Psoas muscle (tissue), 7 donors: ENCODE measurements at regions not wholly inside any gene's neighbourhood (a gene's known extent, or its start where the extent isn't known, plus 50 kb on each side); places are given as distances from the start of the nearest gene placed in this dataset.

ENCODE experiments used
- ATAC-seq, 4 donors: fragments of 200-7000 bp; cut with Tn5 transposase; one replicate each; pipeline ENCODE4 v1.9.1; 2020; ENCODE audit warnings: moderate library complexity in 3 of 4, mild to moderate bottlenecking in 2 of 4
- DNase-seq, 2 donors: peaks; one replicate each; pipeline ENCODE4 v3.0.0-alpha.2; 2020
- H3K27ac ChIP-seq: fragments of 200-600 bp; one replicate; pipeline ENCODE4 v1.8.0; 2022
- H3K27me3 ChIP-seq, 3 donors: fragments of 200-600 bp in 1 of 3; one replicate each; pipeline versions ENCODE4 v1.6.1 to v1.8.0; 2013 to 2022; ENCODE audit warnings: low read length in 2 of 3, mild to moderate bottlenecking in 2 of 3, moderate library complexity in 1 of 3; ENCODE audit not compliant: insufficient read depth in 3 of 3
- H3K36me3 ChIP-seq, 2 donors: fragments of 200-600 bp in 1 of 2; one replicate each; pipeline versions ENCODE4 v1.6.1 to v1.8.0; 2013 to 2022; ENCODE audit warnings: low read depth in 1 of 2, mild to moderate bottlenecking in 1 of 2, moderate library complexity in 1 of 2; ENCODE audit not compliant: insufficient read depth in 1 of 2
- H3K4me1 ChIP-seq: fragments of 200-600 bp; one replicate; pipeline ENCODE4 v1.8.0; 2022
- H3K4me3 ChIP-seq: fragments of 200-600 bp; one replicate; pipeline ENCODE4 v1.8.0; 2022; ENCODE audit warnings: mild to moderate bottlenecking
- H3K9me3 ChIP-seq: fragments of 200-600 bp; one replicate; pipeline ENCODE4 v1.8.0; 2022
- WGBS, 3 donors: extraction: QIAGEN DNeasy Blood & Tissue Kit; methylation state at CpG; one replicate each; pipeline versions ENCODE4 v1.1.6 to v1.1.7; 2013; 5-methylcytosine and 5-hydroxymethylcytosine counted together
- intact Hi-C, 2 donors: fragments of 100-400 bp; cut with DNase I; formaldehyde crosslinking; loops; one replicate each; pipeline versions ENCODE4 v1.11.0 to v1.14.2; 2022
- TF ChIP-seq, protein P1 (sequence below): fragments of 200-600 bp; IDR thresholded peaks from one replicate; pipeline ENCODE4 v1.8.0; 2022; ENCODE audit warnings: antibody characterized with exemption
- donor health status: healthy with polysubstance abuse.
- donor health status: DM: no; HTN: no; CAD: no; lungs with moderate emphysema.
- donor health status: Bipolar disorder and iron deficiency.
- donor health status: healthy.
- donor health status: DM: yes; HTN: yes; CAD: no.
- donor health status: DM: no; HTN: no; CAD: no.
- donor health status: DM: yes; HTN: yes; CAD: no.

DNA sequence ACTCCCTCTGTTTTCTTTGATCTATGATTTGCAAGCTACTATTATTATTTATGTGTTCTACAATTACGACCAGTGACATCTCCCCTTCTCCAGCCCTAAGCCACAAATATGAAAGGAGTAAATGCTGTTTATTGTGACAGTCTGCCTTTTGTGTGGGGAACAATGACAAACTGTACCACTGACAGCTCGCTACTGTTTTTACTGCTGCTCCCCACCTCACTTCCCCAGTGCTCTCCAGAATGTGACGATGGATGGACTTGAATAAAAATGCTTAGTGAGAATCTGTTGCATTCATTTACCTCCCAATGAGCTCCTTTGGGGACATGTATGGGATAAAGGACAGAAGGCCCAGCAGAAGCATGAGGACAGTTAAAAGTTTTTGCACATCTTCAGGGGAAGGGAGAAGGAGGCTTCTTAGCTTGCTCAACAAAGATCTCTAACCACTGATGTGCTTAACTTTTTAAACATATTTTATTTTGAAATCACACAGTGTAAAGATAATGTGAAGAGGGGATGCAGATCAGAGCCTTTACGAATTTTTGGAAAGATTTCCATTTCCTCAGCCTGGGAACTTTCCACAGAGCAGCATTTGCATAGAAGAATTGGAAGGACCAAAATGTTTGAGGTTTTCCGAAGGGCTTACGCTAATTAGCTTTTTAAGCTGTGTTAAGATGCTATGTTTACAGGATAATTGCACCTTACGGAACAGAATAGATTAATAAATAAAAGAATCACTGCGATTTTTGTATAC, 485.1 kb upstream of the TENM3 start:
- no peaks in the 10 kb centered on the region for H3K27me3 ChIP-seq
- TF ChIP-seq, protein P1, sequence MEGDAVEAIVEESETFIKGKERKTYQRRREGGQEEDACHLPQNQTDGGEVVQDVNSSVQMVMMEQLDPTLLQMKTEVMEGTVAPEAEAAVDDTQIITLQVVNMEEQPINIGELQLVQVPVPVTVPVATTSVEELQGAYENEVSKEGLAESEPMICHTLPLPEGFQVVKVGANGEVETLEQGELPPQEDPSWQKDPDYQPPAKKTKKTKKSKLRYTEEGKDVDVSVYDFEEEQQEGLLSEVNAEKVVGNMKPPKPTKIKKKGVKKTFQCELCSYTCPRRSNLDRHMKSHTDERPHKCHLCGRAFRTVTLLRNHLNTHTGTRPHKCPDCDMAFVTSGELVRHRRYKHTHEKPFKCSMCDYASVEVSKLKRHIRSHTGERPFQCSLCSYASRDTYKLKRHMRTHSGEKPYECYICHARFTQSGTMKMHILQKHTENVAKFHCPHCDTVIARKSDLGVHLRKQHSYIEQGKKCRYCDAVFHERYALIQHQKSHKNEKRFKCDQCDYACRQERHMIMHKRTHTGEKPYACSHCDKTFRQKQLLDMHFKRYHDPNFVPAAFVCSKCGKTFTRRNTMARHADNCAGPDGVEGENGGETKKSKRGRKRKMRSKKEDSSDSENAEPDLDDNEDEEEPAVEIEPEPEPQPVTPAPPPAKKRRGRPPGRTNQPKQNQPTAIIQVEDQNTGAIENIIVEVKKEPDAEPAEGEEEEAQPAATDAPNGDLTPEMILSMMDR, result no peak
- intact Hi-C loops, result no loop called here
- 61 to 68% (median 66%) methylated on average over 8 of the region's 8 CpGs for WGBS, 3 donors
- DNase-seq, result no peak
- H3K27ac ChIP-seq, result no peak overlapping the region
- ATAC-seq, result no peak
- H3K4me1 ChIP-seq, result no peaks in the 10 kb centered on the region
- no peaks in the 10 kb centered on the region for H3K9me3 ChIP-seq
- no peaks in the 10 kb centered on the region for H3K36me3 ChIP-seq
- H3K4me3 ChIP-seq, result no peak overlapping the region

DNA sequence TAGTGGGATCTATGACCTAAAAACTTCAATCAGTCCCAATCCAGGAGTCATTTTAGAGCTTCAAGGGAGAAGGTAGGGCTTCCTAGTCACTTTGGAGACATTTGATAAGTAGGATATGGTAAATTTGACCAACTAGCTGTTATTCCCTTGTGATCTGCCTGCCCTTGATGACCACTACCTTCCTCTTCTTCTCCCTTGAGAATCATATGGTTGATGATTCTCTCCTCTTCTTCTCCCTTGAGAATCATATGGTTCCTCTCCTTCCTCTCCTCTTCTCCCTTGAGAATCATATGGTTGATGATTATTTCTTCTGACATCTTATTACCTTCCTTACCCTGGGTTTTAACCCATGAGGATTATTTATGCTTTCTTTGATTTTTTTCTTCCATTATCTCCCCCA, 482.6 kb upstream of the TENM3 start:
- TF ChIP-seq, protein P1, result no peak
- intact Hi-C loops, result no loop called here
- DNase-seq (no peak), ATAC-seq (no peak)
- Histone ChIP-seq H3K4me3 (no peak overlapping the region), H3K9me3 (no peaks in the 10 kb centered on the region), H3K36me3 (no peaks in the 10 kb centered on the region), H3K27me3 (no peaks in the 10 kb centered on the region), H3K27ac (no peak overlapping the region), H3K4me1 (no peaks in the 10 kb centered on the region)

DNA sequence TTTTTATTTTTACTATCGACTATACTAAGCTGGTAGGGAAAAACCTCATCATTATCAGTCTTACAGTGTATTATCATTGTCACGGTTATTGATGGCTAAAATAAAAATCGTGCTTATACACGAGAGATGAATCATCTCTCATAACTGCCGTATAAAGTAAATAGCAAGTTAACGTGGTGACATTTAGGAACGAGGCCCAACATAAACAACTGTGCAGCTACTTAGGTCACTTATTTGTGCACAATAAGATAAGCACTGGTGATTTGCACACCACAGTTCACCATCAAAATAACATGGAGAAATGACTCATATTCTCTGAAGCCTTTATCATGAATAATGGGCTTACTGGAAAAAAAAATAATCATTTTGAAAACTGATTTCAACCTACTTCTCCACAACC, 482.0 kb upstream of the TENM3 start:
- 73 to 80% (median 77%) methylated on average over 7 of the region's 7 CpGs for WGBS, 3 donors
- TF ChIP-seq, protein P1, result no peak
- intact Hi-C loops, result no loop called here

DNA sequence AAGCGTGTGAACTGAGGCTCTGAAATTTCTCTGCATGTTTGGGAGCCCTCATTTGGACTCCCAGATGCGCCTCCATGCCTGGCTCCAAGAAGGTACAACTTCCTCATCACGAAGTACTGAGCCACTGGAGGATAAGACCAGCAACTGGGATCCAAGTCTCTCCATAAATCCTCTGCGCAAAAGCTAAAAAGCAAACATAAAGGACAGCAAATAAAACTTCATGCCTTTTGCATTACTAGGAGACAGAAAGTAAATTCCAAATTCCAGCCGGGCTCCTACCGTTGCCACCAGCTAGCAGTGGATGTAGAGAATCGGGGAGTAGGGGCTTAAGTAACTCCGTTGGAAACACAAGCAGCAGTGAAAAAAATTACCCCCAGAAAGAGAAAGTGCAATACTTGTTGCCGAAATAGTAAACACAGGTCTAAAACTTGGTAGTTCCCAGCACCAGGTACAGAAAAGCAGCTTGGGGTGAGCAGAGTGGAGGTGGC, 477.1 kb upstream of the TENM3 start:
- H3K9me3 ChIP-seq, result no peaks in the 10 kb centered on the region
- intact Hi-C loops, result no loop called here
- H3K27ac ChIP-seq, result no peak overlapping the region
- TF ChIP-seq, protein P1, result no peak
- no peak for DNase-seq
- no peaks in the 10 kb centered on the region for H3K4me1 ChIP-seq
- no peak for ATAC-seq
- H3K36me3 ChIP-seq, result no peaks in the 10 kb centered on the region
- WGBS, 3 donors, result 66 to 69% (median 68%) methylated on average over 9 of the region's 9 CpGs
- no peak overlapping the region for H3K4me3 ChIP-seq
- H3K27me3 ChIP-seq, result no peaks in the 10 kb centered on the region

More for the DNA sequence above, 482.0 kb upstream of the TENM3 start:
- no peaks in the 10 kb centered on the region for H3K27me3 ChIP-seq
- no peak overlapping the region for H3K4me3 ChIP-seq
- no peak for ATAC-seq
- no peaks in the 10 kb centered on the region for H3K36me3 ChIP-seq
- H3K4me1 ChIP-seq, result no peaks in the 10 kb centered on the region
- no peak overlapping the region for H3K27ac ChIP-seq
- DNase-seq, result no peak
- H3K9me3 ChIP-seq, result no peaks in the 10 kb centered on the region

- 72 to 79% (median 73%) methylated on average over 1 of the region's 1 CpG for WGBS, 3 donors
These were observed 472.2 kb upstream of the TENM3 start for GRCh38 chr4:181770971-181771370.

More at GRCh38 chr4:181770971-181771370, 472.2 kb upstream of the TENM3 start:
- H3K9me3 ChIP-seq, result peaks cover 2% of the 10 kb centered on the region
- H3K4me3 ChIP-seq, result no peak overlapping the region
- no peaks in the 10 kb centered on the region for H3K36me3 ChIP-seq
- ATAC-seq (no peak), DNase-seq (no peak)
- H3K4me1 ChIP-seq, result no peaks in the 10 kb centered on the region
- H3K27me3 ChIP-seq, result no peaks in the 10 kb centered on the region
- no peak overlapping the region for H3K27ac ChIP-seq
- intact Hi-C loops, result no loop called here
- TF ChIP-seq, protein P1, result no peak
